PC-3 (cell line): ENCODE measurements at regions not wholly inside any gene's neighbourhood (a gene's known extent, or its start where the extent isn't known, plus 50 kb on each side); places are given as distances from the start of the nearest gene placed in this dataset.

Source experiments
- ATAC-seq: fragments of 200-7000 bp; cut with Tn5 transposase; 2 replicates; pipeline ENCODE4 v1.9.1; 2020; ENCODE audit warnings: mild to moderate bottlenecking, moderate library complexity
- BruUV-seq: library from RNA; stranded (reverse); fragments of 400-500 nt; replicated peaks from 2 replicates; lab custom pipeline; 2021; lab: Mats Ljungman, UMichigan
- CTCF ChIA-PET: fragments of 300-600 bp; sonication (Branson Sonifier 250); formaldehyde crosslinking; loops from one replicate; lab custom pipeline; 2022; ENCODE audit warnings: antibody characterized with exemption; lab: Charles Lee
- POLR2A ChIA-PET: fragments of 300-600 bp; sonication (Branson Sonifier 250); formaldehyde crosslinking; loops from one replicate; lab custom pipeline; 2022; ENCODE audit warnings: antibody characterized with exemption; ENCODE audit not compliant: unreplicated experiment; lab: Charles Lee
- DNase-seq: peaks from one replicate; pipeline ENCODE4 v3.0.0-alpha.2; 2015
- H2AFZ ChIP-seq: fragments of 300-600 bp; sonication (generic); 2 replicates; pipeline ENCODE4 v1.6.0; 2016; ENCODE audit warnings: antibody characterized with exemption, low read length
- H3F3A ChIP-seq: fragments of 300-600 bp; sonication (generic); one replicate; pipeline ENCODE4 v1.6.0; 2017; ENCODE audit warnings: antibody characterized with exemption, low read length, control low read depth, mild to moderate bottlenecking; ENCODE audit not compliant: unreplicated experiment
- H3K27ac ChIP-seq: fragments of 300-600 bp; sonication (generic); 2 replicates; pipeline ENCODE4 v1.5.1; 2016; ENCODE audit warnings: mild to moderate bottlenecking, low read length
- H3K27me3 ChIP-seq: fragments of 300-600 bp; sonication (generic); 2 replicates; pipeline ENCODE4 v1.6.1; 2016; ENCODE audit warnings: low read length, mixed read lengths
- H3K36me3 ChIP-seq: fragments of 300-600 bp; sonication (generic); 2 replicates; pipeline ENCODE4 v1.6.1; 2016; ENCODE audit warnings: low read depth, mixed run types, low read length, mixed read lengths
- H3K4me1 ChIP-seq: fragments of 300-600 bp; sonication (generic); 2 replicates; pipeline ENCODE4 v1.5.1; 2016; ENCODE audit warnings: low read length; ENCODE audit not compliant: insufficient read depth
- H3K4me2 ChIP-seq: fragments of 300-600 bp; sonication (generic); 2 replicates; pipeline ENCODE4 v1.6.0; 2016; ENCODE audit warnings: low read length
- H3K4me3 ChIP-seq: fragments of 300-600 bp; sonication (generic); 2 replicates; pipeline ENCODE4 v1.5.1; 2016; ENCODE audit warnings: mild to moderate bottlenecking, low read length, mixed read lengths
- H3K79me2 ChIP-seq: fragments of 300-600 bp; sonication (generic); 2 replicates; pipeline ENCODE4 v1.6.1; 2017; ENCODE audit warnings: low read length, mixed read lengths
- H3K9ac ChIP-seq: fragments of 300-600 bp; sonication (generic); 2 replicates; pipeline ENCODE4 v1.6.0; 2016; ENCODE audit warnings: mild to moderate bottlenecking, low read length
- H3K9me2 ChIP-seq: fragments of 300-600 bp; sonication (generic); replicated peaks from 2 replicates; pipeline ENCODE4 v1.6.1; 2016; ENCODE audit warnings: mixed run types, low read length, mixed read lengths
- H3K9me3 ChIP-seq: fragments of 300-600 bp; sonication (generic); 2 replicates; pipeline ENCODE4 v1.6.1; 2016; ENCODE audit warnings: low read length, mixed read lengths
- H4K20me1 ChIP-seq: fragments of 300-600 bp; sonication (generic); 2 replicates; pipeline ENCODE4 v1.6.1; 2016; ENCODE audit warnings: low read length, mixed read lengths
- EZH2 ChIP-seq: fragments of 300-600 bp; sonication (generic); IDR thresholded peaks from one replicate; pipeline ENCODE4 v1.6.1; 2017; ENCODE audit warnings: antibody characterized with exemption, mild to moderate bottlenecking, low read length; ENCODE audit not compliant: unreplicated experiment
- EZH2phosphoT487 ChIP-seq: fragments of 300-600 bp; sonication (generic); IDR thresholded peaks from 2 replicates; pipeline ENCODE4 v1.6.1; 2018; ENCODE audit warnings: mild to moderate bottlenecking, antibody characterized with exemption, low read length, borderline replicate concordance
- intact Hi-C: fragments of 100-400 bp; cut with micrococcal nuclease; formaldehyde crosslinking; loops from 2 replicates; pipeline ENCODE4 v1.9.0; 2023
- TF ChIP-seq, protein P1 (sequence below): fragments of 300-600 bp; sonication (generic); conservative IDR thresholded peaks from 2 replicates; pipeline ENCODE4 v1.5.1; 2017; ENCODE audit warnings: antibody characterized with exemption, low read depth, mild to moderate bottlenecking, low read length

DNA sequence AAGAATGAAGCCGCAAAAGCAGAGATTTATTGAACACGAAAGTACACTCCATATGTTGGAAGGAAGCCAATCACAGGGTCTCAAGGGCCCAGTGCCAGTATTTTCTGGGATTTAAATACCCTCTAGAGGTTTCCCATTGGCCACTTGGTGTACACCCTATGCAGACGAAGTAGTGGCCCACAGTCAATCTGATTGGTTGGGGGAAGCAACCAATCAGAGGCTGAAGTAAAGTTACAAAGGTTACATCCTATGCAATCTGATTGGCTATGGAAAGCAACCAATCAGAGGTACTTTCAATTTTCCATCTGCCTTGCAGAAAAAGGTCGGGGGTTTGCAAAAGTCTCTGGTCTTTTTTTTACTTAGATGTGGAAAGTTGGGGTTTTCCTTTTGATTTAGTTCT lies 481.3 kb upstream of the NRP1 start:
- ChIA-PET POLR2A (no interaction called here), CTCF (no interaction called here)
- H3K4me2 ChIP-seq, result no peak overlapping the region
- H3K27me3 ChIP-seq, result no peaks in the 10 kb centered on the region
- no peaks in the 10 kb centered on the region for H3K9me3 ChIP-seq
- H3K4me1 ChIP-seq, result no peaks in the 10 kb centered on the region
- no peaks in the 10 kb centered on the region for H3K9me2 ChIP-seq
- H3F3A ChIP-seq, result no peaks in the 10 kb centered on the region
- no peak for TF ChIP-seq EZH2phosphoT487
- TF ChIP-seq, protein P1, sequence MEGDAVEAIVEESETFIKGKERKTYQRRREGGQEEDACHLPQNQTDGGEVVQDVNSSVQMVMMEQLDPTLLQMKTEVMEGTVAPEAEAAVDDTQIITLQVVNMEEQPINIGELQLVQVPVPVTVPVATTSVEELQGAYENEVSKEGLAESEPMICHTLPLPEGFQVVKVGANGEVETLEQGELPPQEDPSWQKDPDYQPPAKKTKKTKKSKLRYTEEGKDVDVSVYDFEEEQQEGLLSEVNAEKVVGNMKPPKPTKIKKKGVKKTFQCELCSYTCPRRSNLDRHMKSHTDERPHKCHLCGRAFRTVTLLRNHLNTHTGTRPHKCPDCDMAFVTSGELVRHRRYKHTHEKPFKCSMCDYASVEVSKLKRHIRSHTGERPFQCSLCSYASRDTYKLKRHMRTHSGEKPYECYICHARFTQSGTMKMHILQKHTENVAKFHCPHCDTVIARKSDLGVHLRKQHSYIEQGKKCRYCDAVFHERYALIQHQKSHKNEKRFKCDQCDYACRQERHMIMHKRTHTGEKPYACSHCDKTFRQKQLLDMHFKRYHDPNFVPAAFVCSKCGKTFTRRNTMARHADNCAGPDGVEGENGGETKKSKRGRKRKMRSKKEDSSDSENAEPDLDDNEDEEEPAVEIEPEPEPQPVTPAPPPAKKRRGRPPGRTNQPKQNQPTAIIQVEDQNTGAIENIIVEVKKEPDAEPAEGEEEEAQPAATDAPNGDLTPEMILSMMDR, result no peak
- BruUV-seq, result no TSS peak
- H3K9ac ChIP-seq, result no peak overlapping the region
- no peak overlapping the region for H2AFZ ChIP-seq
- H4K20me1 ChIP-seq, result no peaks in the 10 kb centered on the region
- no peaks in the 10 kb centered on the region for H3K36me3 ChIP-seq
- DNase-seq (no peak), ATAC-seq (no peak)
- intact Hi-C loops, result no loop called here
- no peak overlapping the region for H3K27ac ChIP-seq
- no peaks in the 10 kb centered on the region for H3K79me2 ChIP-seq
- H3K4me3 ChIP-seq, result no peak overlapping the region

DNA sequence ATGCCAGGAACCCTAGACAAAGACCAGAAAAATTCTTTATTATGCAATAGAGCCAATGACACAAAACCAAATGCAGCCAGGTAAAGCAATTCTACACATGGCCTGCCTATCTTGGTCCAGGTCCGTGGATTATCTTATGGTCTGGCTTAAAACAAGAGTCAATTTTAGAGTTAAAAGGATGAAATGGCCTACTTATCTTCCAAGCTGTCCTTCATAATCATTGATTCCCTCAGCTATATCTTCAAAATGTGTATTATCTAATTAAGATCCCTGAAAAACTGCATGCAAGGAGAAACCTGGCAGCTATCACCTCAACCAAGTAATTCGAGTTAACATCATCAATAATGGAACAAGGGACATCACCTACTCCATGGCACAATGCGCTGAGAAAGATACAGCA lies 479.4 kb upstream of the NRP1 start:
- BruUV-seq, result no TSS peak
- H3K4me1 ChIP-seq, result no peaks in the 10 kb centered on the region
- ATAC-seq, result no peak
- no peaks in the 10 kb centered on the region for H3K9me3 ChIP-seq
- POLR2A ChIA-PET, result no interaction called here
- H3K9me2 ChIP-seq, result no peaks in the 10 kb centered on the region
- CTCF ChIA-PET, result no interaction called here
- DNase-seq, result no peak
- no peaks in the 10 kb centered on the region for H4K20me1 ChIP-seq
- H3K36me3 ChIP-seq, result no peaks in the 10 kb centered on the region
- no peaks in the 10 kb centered on the region for H3K27me3 ChIP-seq
- H3K27ac ChIP-seq, result no peak overlapping the region
- no peak overlapping the region for H2AFZ ChIP-seq
- intact Hi-C loops, result no loop called here
- H3K9ac ChIP-seq, result no peak overlapping the region
- H3K4me3 ChIP-seq, result no peak overlapping the region
- H3F3A ChIP-seq, result no peaks in the 10 kb centered on the region
- TF ChIP-seq, protein P1, result no peak
- TF ChIP-seq EZH2phosphoT487, result no peak
- TF ChIP-seq EZH2, result no peak
- H3K79me2 ChIP-seq, result no peaks in the 10 kb centered on the region
- H3K4me2 ChIP-seq, result no peak overlapping the region

DNA sequence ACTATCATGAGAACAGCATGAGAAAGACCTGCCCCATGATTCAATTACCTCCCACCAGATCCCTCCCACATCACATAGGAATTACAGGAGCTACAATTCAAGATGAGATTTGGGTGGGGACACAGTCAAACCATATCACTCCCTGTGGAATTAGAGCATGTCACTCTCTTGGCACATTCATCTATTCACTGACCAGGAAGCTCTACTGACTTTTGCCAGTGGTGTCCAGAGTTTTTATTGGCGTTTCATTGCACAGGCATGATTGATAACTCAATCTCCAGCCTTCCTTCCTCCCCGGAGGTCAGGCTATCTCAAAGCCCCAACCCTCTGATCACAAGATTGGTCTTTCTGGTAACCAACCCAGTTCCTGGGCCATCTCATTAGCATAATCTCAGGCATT lies 478.9 kb upstream of the NRP1 start:
- H3K27ac ChIP-seq, result no peak overlapping the region
- H3K4me3 ChIP-seq, result no peak overlapping the region
- TF ChIP-seq, protein P1, result no peak
- TF ChIP-seq EZH2phosphoT487, result no peak
- TF ChIP-seq EZH2, result no peak
- no peak overlapping the region for H3K9ac ChIP-seq
- H3K79me2 ChIP-seq, result no peaks in the 10 kb centered on the region
- H2AFZ ChIP-seq, result no peak overlapping the region
- H3K9me3 ChIP-seq, result no peaks in the 10 kb centered on the region
- intact Hi-C loops, result no loop called here
- H4K20me1 ChIP-seq, result no peaks in the 10 kb centered on the region
- ChIA-PET CTCF (no interaction called here), POLR2A (no interaction called here)
- H3K4me2 ChIP-seq, result no peak overlapping the region
- H3K4me1 ChIP-seq, result no peaks in the 10 kb centered on the region
- BruUV-seq, result no TSS peak
- DNase-seq, result no peak
- no peaks in the 10 kb centered on the region for H3K27me3 ChIP-seq
- H3K36me3 ChIP-seq, result no peaks in the 10 kb centered on the region
- no peak for ATAC-seq
- H3F3A ChIP-seq, result no peaks in the 10 kb centered on the region
- no peaks in the 10 kb centered on the region for H3K9me2 ChIP-seq
